GM12865 (cell line): ENCODE measurements at regions not wholly inside any gene's neighbourhood (a gene's known extent, or its start where the extent isn't known, plus 50 kb on each side); places are given as distances from the start of the nearest gene placed in this dataset.

Experiments used
- DNase-seq: peaks from one replicate; pipeline ENCODE4 v3.0.0; 2010; ENCODE audit warnings: low read depth
- H3K4me3 ChIP-seq: 2 replicates; pipeline ENCODE4 v1.5.1; 2011; ENCODE audit warnings: mild to moderate bottlenecking, low read depth, low read length, control low read depth
- CTCF ChIP-seq: IDR thresholded peaks from 2 replicates; pipeline ENCODE4 v1.5.1; 2011; ENCODE audit warnings: low read length, control low read depth, low read depth, inconsistent platforms; ENCODE audit not compliant: insufficient read depth; ENCODE audit errors: missing control alignments

- no peak for DNase-seq
- no peak for TF ChIP-seq CTCF
Measured at GRCh38 chr7:10821156-10821555, 152.5 kb upstream of the PHF14 start.

GRCh38 chr7:10824154-10824553, 149.5 kb upstream of the PHF14 start:
- no peak for DNase-seq
- no peak for TF ChIP-seq CTCF
- H3K4me3 ChIP-seq = no peak overlapping the region

More at GRCh38 chr7:10821156-10821555, 152.5 kb upstream of the PHF14 start:
- H3K4me3 ChIP-seq = no peak overlapping the region

GRCh38 chr7:10838228-10838627, 135.4 kb upstream of the PHF14 start:
- H3K4me3 ChIP-seq = no peak overlapping the region
- DNase-seq = no peak
- no peak for TF ChIP-seq CTCF

GRCh38 chr7:10845225-10845624, 128.4 kb upstream of the PHF14 start:
- no peak for TF ChIP-seq CTCF
- DNase-seq = no peak
- no peak overlapping the region for H3K4me3 ChIP-seq

- no peak for TF ChIP-seq CTCF
- DNase-seq = no peak
- no peak overlapping the region for H3K4me3 ChIP-seq
Measured at GRCh38 chr7:10855583-10855982, 118.1 kb upstream of the PHF14 start.

- H3K4me3 ChIP-seq = no peak overlapping the region
- no peak for DNase-seq
- TF ChIP-seq CTCF = no peak
Measured at GRCh38 chr7:10860516-10860915, 113.2 kb upstream of the PHF14 start.

- no peak for TF ChIP-seq CTCF
- no peak for DNase-seq
- no peak overlapping the region for H3K4me3 ChIP-seq
Measured at GRCh38 chr7:10863476-10863875, 110.2 kb upstream of the PHF14 start.
